ENCODE measurements at regions not wholly inside any gene's neighbourhood (a gene's known extent, or its start where the extent isn't known, plus 50 kb on each side); places are given as distances from the start of the nearest gene placed in this dataset.

DNA sequence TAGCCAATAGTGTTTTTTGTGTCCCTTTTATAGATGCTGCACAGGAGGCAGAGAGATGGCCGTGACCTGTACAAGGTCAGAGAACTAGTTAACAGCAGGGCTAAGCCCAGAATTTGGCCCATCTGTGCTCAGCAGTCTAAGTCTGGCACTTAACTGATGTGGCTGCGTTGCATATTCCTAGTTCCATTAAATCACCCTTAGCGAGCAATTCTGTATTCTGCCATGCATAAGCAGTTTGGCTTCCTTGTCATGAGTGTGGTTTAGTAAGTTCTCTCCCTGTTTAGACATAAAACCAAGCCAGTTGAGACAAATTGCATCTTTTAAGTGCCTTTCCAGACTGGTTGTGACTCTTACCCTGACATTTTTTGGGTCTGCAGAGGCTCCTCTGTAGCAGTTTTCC lies 230.6 kb upstream of the TENM4 start:
- TF ChIP-seq EP300 (IDR thresholded peaks at IDR 0.05), result no peak
- no peak for TF ChIP-seq CBX2 (IDR thresholded peaks at IDR 0.05; ENCODE audit: borderline replicate concordance, low read depth)
- no peak for TF ChIP-seq POLR2A (IDR thresholded peaks at IDR 0.05; ENCODE audit: low read length)
- no peak for TF ChIP-seq POLR2AphosphoS2 (conservative IDR thresholded peaks at IDR 0.05; ENCODE audit: low read length)
